IMR-90 (cell line): ENCODE measurements at regions not wholly inside any gene's neighbourhood (a gene's known extent, or its start where the extent isn't known, plus 50 kb on each side); places are given as distances from the start of the nearest gene placed in this dataset.
A peak's percentile ranks its signal among the peaks of the same experiment; 100 is the strongest.

ENCODE experiments used
- ATAC-seq: fragments of 200-7000 bp; cut with Tn5 transposase; 2 replicates; pipeline ENCODE4 v1.9.1; 2020; ENCODE audit warnings: low read depth, mild to moderate bottlenecking, moderate library complexity
- BruUV-seq: library from RNA; stranded (reverse); fragments of 400-500 nt; replicated peaks from 2 replicates; lab custom pipeline; 2021; lab: Mats Ljungman, UMichigan
- CTCF ChIA-PET: fragments of 300-600 bp; formaldehyde crosslinking; extraction: SDS; loops from one replicate; lab custom pipeline; 2021; ENCODE audit warnings: antibody characterized with exemption; lab: Yijun Ruan, JAX
- POLR2A ChIA-PET: fragments of 300-600 bp; sonication (Branson Sonifier 250); formaldehyde crosslinking; loops from one replicate; lab custom pipeline; 2022; ENCODE audit warnings: antibody characterized with exemption; ENCODE audit not compliant: unreplicated experiment; lab: Charles Lee
- DNase-seq: peaks from one replicate; pipeline ENCODE4 v3.0.0; 2013
- H2AFZ ChIP-seq: replicated peaks from 2 replicates; pipeline ENCODE3; 2013; ENCODE audit warnings: low read length, mild to moderate bottlenecking; ENCODE audit not compliant: poor library complexity
- H2AK5ac ChIP-seq: 2 replicates; pipeline ENCODE4 v1.6.1; 2013; ENCODE audit warnings: low read depth, low read length, inconsistent platforms
- H2AK9ac ChIP-seq: replicated peaks from 2 replicates; pipeline ENCODE3; 2013; ENCODE audit warnings: mild to moderate bottlenecking, low read depth, low read length, moderate library complexity; ENCODE audit not compliant: poor library complexity
- H2BK120ac ChIP-seq: 2 replicates; pipeline ENCODE4 v1.6.1; 2013; ENCODE audit warnings: low read depth, low read length, inconsistent platforms
- H2BK15ac ChIP-seq: 3 replicates; pipeline ENCODE4 v1.6.1; 2013; ENCODE audit warnings: low read depth, low read length, inconsistent platforms
- H2BK20ac ChIP-seq: 2 replicates; pipeline ENCODE4 v1.6.1; 2013; ENCODE audit warnings: low read depth, mild to moderate bottlenecking, inconsistent platforms, low read length, moderate library complexity
- H2BK5ac ChIP-seq: 2 replicates; pipeline ENCODE4 v1.6.1; 2013; ENCODE audit warnings: mild to moderate bottlenecking, low read depth, low read length, inconsistent platforms; ENCODE audit not compliant: poor library complexity, severe bottlenecking
- H3K14ac ChIP-seq: replicated peaks from 2 replicates; pipeline ENCODE4 v1.6.1; 2013; ENCODE audit warnings: low read depth, low read length, inconsistent platforms
- H3K18ac ChIP-seq: 2 replicates; pipeline ENCODE4 v1.6.1; 2013; ENCODE audit warnings: low read depth, low read length, control low read depth
- H3K23ac ChIP-seq: 2 replicates; pipeline ENCODE4 v1.6.1; 2013; ENCODE audit warnings: low read depth, low read length, inconsistent platforms
- H3K27ac ChIP-seq: 2 replicates; pipeline ENCODE4 v1.5.1; 2013; ENCODE audit warnings: mild to moderate bottlenecking, control low read depth, low read length; ENCODE audit not compliant: insufficient read depth
- H3K27me3 ChIP-seq: 2 replicates; pipeline ENCODE4 v1.6.1; 2013; ENCODE audit warnings: low read length; ENCODE audit not compliant: control insufficient read depth, insufficient read depth
- H3K36me3 ChIP-seq: 2 replicates; pipeline ENCODE4 v1.6.1; 2013; ENCODE audit warnings: low read length, mixed read lengths; ENCODE audit not compliant: control insufficient read depth, insufficient read depth
- H3K4ac ChIP-seq: 2 replicates; pipeline ENCODE4 v1.6.1; 2013; ENCODE audit warnings: low read depth, low read length, inconsistent platforms
- H3K4me1 ChIP-seq: 2 replicates; pipeline ENCODE4 v1.6.1; 2013; ENCODE audit warnings: low read length, mixed read lengths; ENCODE audit not compliant: control insufficient read depth, insufficient read depth
- H3K4me2 ChIP-seq: 2 replicates; pipeline ENCODE4 v1.6.1; 2013; ENCODE audit warnings: low read depth, mild to moderate bottlenecking, control low read depth, low read length, moderate library complexity
- H3K4me3 ChIP-seq: 2 replicates; pipeline ENCODE4 v1.5.1; 2013; ENCODE audit warnings: low read depth, mild to moderate bottlenecking, control low read depth, low read length, moderate library complexity; ENCODE audit not compliant: insufficient read depth
- H3K56ac ChIP-seq: 2 replicates; pipeline ENCODE4 v1.6.1; 2013; ENCODE audit warnings: low read length, inconsistent platforms; ENCODE audit not compliant: insufficient read depth; ENCODE audit errors: extremely low read depth
- H3K79me1 ChIP-seq, 2 experiments: 2 replicates each; pipeline ENCODE4 v1.6.1; 2013; ENCODE audit warnings: low read length in 2 of 2, inconsistent platforms in 1 of 2, low read depth in 1 of 2
- H3K9ac ChIP-seq: 2 replicates; pipeline ENCODE4 v1.6.1; 2013; ENCODE audit warnings: low read depth, low read length, control low read depth
- H3K9me1 ChIP-seq: 2 replicates; pipeline ENCODE4 v1.6.1; 2013; ENCODE audit warnings: low read length, inconsistent platforms; ENCODE audit not compliant: insufficient read depth
- H3K9me3 ChIP-seq: 2 replicates; pipeline ENCODE4 v1.6.1; 2013; ENCODE audit warnings: low read length; ENCODE audit not compliant: control insufficient read depth, insufficient read depth
- H4K20me1 ChIP-seq: 2 replicates; pipeline ENCODE4 v1.6.1; 2013; ENCODE audit warnings: low read length, inconsistent platforms; ENCODE audit not compliant: insufficient read depth
- H4K5ac ChIP-seq: 2 replicates; pipeline ENCODE4 v1.6.1; 2013; ENCODE audit warnings: mild to moderate bottlenecking, low read depth, low read length, control low read depth
- H4K8ac ChIP-seq, 2 experiments: 2 replicates each; pipeline ENCODE4 v1.6.1; 2013; ENCODE audit warnings: low read depth in 2 of 2, low read length in 2 of 2, control low read depth in 1 of 2, inconsistent platforms in 1 of 2
- H4K91ac ChIP-seq: 2 replicates; pipeline ENCODE4 v1.6.1; 2013; ENCODE audit warnings: low read depth, low read length, inconsistent platforms; ENCODE audit not compliant: insufficient read depth
- BHLHE40 ChIP-seq: fragments of 150-350 bp; IDR thresholded peaks from 2 replicates; pipeline ENCODE4 v1.6.1; 2016; ENCODE audit warnings: mild to moderate bottlenecking, low read depth, low read length
- CEBPB ChIP-seq: IDR thresholded peaks from 2 replicates; pipeline ENCODE4 v1.6.1; 2012; ENCODE audit warnings: low read depth, low read length, improper control_type of control experiment
- CHD1 ChIP-seq: IDR thresholded peaks from 2 replicates; pipeline ENCODE4 v1.6.1; 2012; ENCODE audit warnings: low read depth, low read length, improper control_type of control experiment
- CTCF ChIP-seq: conservative IDR thresholded peaks from 2 replicates; pipeline ENCODE4 v1.5.1; 2012; ENCODE audit warnings: mild to moderate bottlenecking, low read depth, low read length, improper control_type of control experiment
- ELK1 ChIP-seq: fragments of 150-350 bp; IDR thresholded peaks from 2 replicates; pipeline ENCODE4 v1.6.1; 2016; ENCODE audit warnings: low read depth, mild to moderate bottlenecking, low read length, moderate library complexity, borderline replicate concordance
- FOS ChIP-seq: fragments of 150-350 bp; IDR thresholded peaks from 2 replicates; pipeline ENCODE4 v1.6.1; 2016; ENCODE audit warnings: low read depth, low read length
- MAFK ChIP-seq: IDR thresholded peaks from 2 replicates; pipeline ENCODE4 v1.6.1; 2012; ENCODE audit warnings: low read depth, low read length, improper control_type of control experiment
- MAZ ChIP-seq: IDR thresholded peaks from 2 replicates; pipeline ENCODE4 v1.6.1; 2012; ENCODE audit warnings: low read depth, mild to moderate bottlenecking, low read length, improper control_type of control experiment, moderate library complexity, borderline replicate concordance
- MXI1 ChIP-seq: IDR thresholded peaks from 2 replicates; pipeline ENCODE4 v1.6.1; 2012; ENCODE audit warnings: low read depth, mild to moderate bottlenecking, low read length, moderate library complexity, borderline replicate concordance
- POLR2A ChIP-seq: IDR thresholded peaks from 2 replicates; pipeline ENCODE4 v1.6.1; 2012; ENCODE audit warnings: mild to moderate bottlenecking, low read depth, low read length
- RAD21 ChIP-seq: IDR thresholded peaks from 2 replicates; pipeline ENCODE4 v1.6.1; 2012; ENCODE audit warnings: low read length, improper control_type of control experiment
- RCOR1 ChIP-seq: IDR thresholded peaks from 2 replicates; pipeline ENCODE4 v1.6.1; 2012; ENCODE audit warnings: mild to moderate bottlenecking, low read length, improper control_type of control experiment; ENCODE audit not compliant: insufficient replicate concordance
- RFX5 ChIP-seq: IDR thresholded peaks from 2 replicates; pipeline ENCODE4 v1.8.0; 2012; ENCODE audit warnings: low read depth, mild to moderate bottlenecking, low read length, moderate library complexity
- SMC3 ChIP-seq: fragments of 150-350 bp; IDR thresholded peaks from 2 replicates; pipeline ENCODE4 v1.6.1; 2016; ENCODE audit warnings: low read depth, mild to moderate bottlenecking, antibody characterized with exemption, low read length, moderate library complexity
- USF2 ChIP-seq: fragments of 150-350 bp; IDR thresholded peaks from 2 replicates; pipeline ENCODE4 v1.6.1; 2017; ENCODE audit warnings: mild to moderate bottlenecking, antibody characterized with exemption, low read length, low read depth
- dilution Hi-C: fragments of 300-500 bp; cut with HindIII; formaldehyde crosslinking; loops from one replicate; pipeline ENCODE4 v1.14.3; 2018; ENCODE audit warnings: low sequenced_read_pairs; ENCODE audit not compliant: unreplicated experiment
- in situ Hi-C: fragments of 300-500 bp; cut with MboI; formaldehyde crosslinking; loops from 3 replicates; pipeline ENCODE4 v1.14.3; 2019; ENCODE audit warnings: low sequenced_read_pairs, inconsistent platforms, mixed read lengths
- intact Hi-C: fragments of 100-400 bp; cut with micrococcal nuclease; formaldehyde crosslinking; loops from 2 replicates; pipeline ENCODE4 v1.10.0; 2022

GRCh38 chr21:27645285-27645684 lies 678.4 kb upstream of the ADAMTS5 start:
- no peak for ATAC-seq

More at GRCh38 chr21:27645285-27645684, 678.4 kb upstream of the ADAMTS5 start:
- H2BK5ac ChIP-seq, result peak overlapping the region; percentile 79
- ChIA-PET POLR2A (no interaction called here), CTCF (no interaction called here)
- dilution Hi-C loops, result no loop called here
- H4K91ac ChIP-seq, result peak overlapping the region; percentile 32; the same call in 1 of the 2 replicates
- no peaks in the 10 kb centered on the region for H3K27me3 ChIP-seq
- no peaks in the 10 kb centered on the region for H3K9me3 ChIP-seq
- peak overlapping the region; percentile 38 to 40; a peak in 1 of 4 replicates for H4K8ac ChIP-seq
- in situ Hi-C loops, result no loop called here
- no peak overlapping the region for H3K56ac ChIP-seq
- H3K36me3 ChIP-seq, result no peaks in the 10 kb centered on the region
- H2BK120ac ChIP-seq, result no peak overlapping the region; the same call in 1 of the 2 replicates
- no TSS peak for BruUV-seq
- peak overlapping the region; percentile 91; the same call in 1 of the 2 replicates for H4K5ac ChIP-seq
- H2AK5ac ChIP-seq, result peak overlapping the region; percentile 61; the same call in 1 of the 2 replicates
- H3K14ac ChIP-seq, result 0 out of 2 replicates have a peak overlapping the region, but pooled peaks have one; percentile 25
- H3K23ac ChIP-seq, result no peak overlapping the region
- no peak overlapping the region for H2AFZ ChIP-seq
- no peak overlapping the region for H3K4me2 ChIP-seq
- H2AK9ac ChIP-seq, result no peak overlapping the region
- no peak overlapping the region for H3K9ac ChIP-seq
- H3K4ac ChIP-seq, result no peak overlapping the region; the same call in 1 of the 2 replicates
- peak; percentile 47 for DNase-seq
- no peaks in the 10 kb centered on the region for H4K20me1 ChIP-seq
- H2BK20ac ChIP-seq, result 0 out of 2 replicates have a peak overlapping the region, but pooled peaks have one; percentile 39
- no peak overlapping the region for H2BK15ac ChIP-seq
- H3K18ac ChIP-seq, result peak overlapping the region; percentile 84; the same call in 1 of the 2 replicates
- no peak overlapping the region for H3K27ac ChIP-seq
- intact Hi-C loops, result no loop called here
- H3K4me3 ChIP-seq, result no peak overlapping the region
- no peaks in the 10 kb centered on the region for H3K79me1 ChIP-seq
- H3K4me1 ChIP-seq, result peaks cover 2% of the 10 kb centered on the region; the same call in 1 of the 2 replicates
- no peaks in the 10 kb centered on the region for H3K9me1 ChIP-seq
- TF ChIP-seq POLR2A, result no peak
- TF ChIP-seq MXI1, result no peak
- no peak for TF ChIP-seq ELK1
- no peak for TF ChIP-seq RAD21
- no peak for TF ChIP-seq MAFK
- TF ChIP-seq CHD1, result no peak
- no peak for TF ChIP-seq MAZ
- no peak for TF ChIP-seq CEBPB
- TF ChIP-seq CTCF, result no peak
- no peak for TF ChIP-seq SMC3
- TF ChIP-seq FOS, result no peak
- no peak for TF ChIP-seq USF2
- TF ChIP-seq RFX5, result no peak
- no peak for TF ChIP-seq RCOR1
- TF ChIP-seq BHLHE40, result no peak
